ENCODE measurements at regions not wholly inside any gene's neighbourhood (a gene's known extent, or its start where the extent isn't known, plus 50 kb on each side); places are given as distances from the start of the nearest gene placed in this dataset.

GRCh38 chr22:27531782-27532530 lies 269.6 kb downstream of the MN1 start:
- Mint-ChIP-seq H3K4me1 (no peaks in the 10 kb centered on the region), H3K27ac (peak overlapping the region in 1 of 7 donors; percentile 49), H3K27me3 (peaks cover 0 to 3% of the 10 kb centered on the region in 2 donors), H3K9me3 (peaks cover 0 to 3% (median 0%) of the 10 kb centered on the region in 8 donors), H3K4me3 (no peak overlapping the region), H3K36me3 (no peaks in the 10 kb centered on the region)
- no peaks in the 10 kb centered on the region for H3K27me3 ChIP-seq (ENCODE audit: insufficient read depth, low read length)
- no peak overlapping the region for H3K4me3 ChIP-seq (ENCODE audit: low read length in 2 of 2)
- no peak overlapping the region for H3K27ac ChIP-seq (ENCODE audit: low read depth, low read length)
- POLR2A ChIA-PET (ENCODE audit: partially characterized antibody): no interaction called here
- intact Hi-C loops (cut with micrococcal nuclease): no loop called here
- CTCF ChIA-PET (ENCODE audit: partially characterized antibody): interaction anchor here (0.6 kb wide), 1 partner anchor 860 kb away, joined by 3 read pairs; no protein-coding TSS in a partner anchor
- DNase-seq: no peak
- no peaks in the 10 kb centered on the region for H3K4me1 ChIP-seq (ENCODE audit: insufficient read depth, low read length)
- H3K36me3 ChIP-seq (ENCODE audit: insufficient read depth, low read length): no peaks in the 10 kb centered on the region
- no peaks in the 10 kb centered on the region for H3K9me3 ChIP-seq (ENCODE audit: control insufficient read depth in 1 of 2, low read length in 2 of 2)

GRCh38 chr22:27533105-27533745 lies 268.3 kb downstream of the MN1 start:
- Histone ChIP-seq H3K4me1 (ENCODE audit: insufficient read depth, low read length) (no peaks in the 10 kb centered on the region), H3K27me3 (ENCODE audit: insufficient read depth, low read length) (no peaks in the 10 kb centered on the region), H3K4me3 (ENCODE audit: low read length in 2 of 2) (no peak overlapping the region), H3K9me3 (ENCODE audit: control insufficient read depth in 1 of 2, low read length in 2 of 2) (no peaks in the 10 kb centered on the region), H3K27ac (ENCODE audit: low read depth, low read length) (no peak overlapping the region), H3K36me3 (ENCODE audit: insufficient read depth, low read length) (no peaks in the 10 kb centered on the region)
- no peak for DNase-seq
- Mint-ChIP-seq H3K4me3 (no peak overlapping the region), H3K27me3 (peaks cover 0 to 3% of the 10 kb centered on the region in 2 donors), H3K36me3 (no peaks in the 10 kb centered on the region), H3K9me3 (peaks cover 0 to 3% (median 0%) of the 10 kb centered on the region in 8 donors), H3K4me1 (no peaks in the 10 kb centered on the region), H3K27ac (no peak overlapping the region)
- POLR2A ChIA-PET (ENCODE audit: partially characterized antibody): no interaction called here
- CTCF ChIA-PET (ENCODE audit: partially characterized antibody): no interaction called here
- intact Hi-C loops (cut with micrococcal nuclease): no loop called here

GRCh38 chr22:27534720-27535125 lies 266.8 kb downstream of the MN1 start:
- POLR2A ChIA-PET (ENCODE audit: partially characterized antibody): no interaction called here
- intact Hi-C loops (cut with micrococcal nuclease): no loop called here
- Mint-ChIP-seq H3K27ac (no peak overlapping the region), H3K27me3 (peaks cover 0 to 3% of the 10 kb centered on the region in 2 donors), H3K9me3 (peaks cover 0 to 3% (median 0%) of the 10 kb centered on the region in 8 donors), H3K4me1 (no peaks in the 10 kb centered on the region), H3K4me3 (no peak overlapping the region), H3K36me3 (no peaks in the 10 kb centered on the region)
- no peaks in the 10 kb centered on the region for H3K36me3 ChIP-seq (ENCODE audit: insufficient read depth, low read length)
- H3K27me3 ChIP-seq (ENCODE audit: insufficient read depth, low read length): no peaks in the 10 kb centered on the region
- CTCF ChIA-PET (ENCODE audit: partially characterized antibody): interaction anchor here (0.7 kb wide), 1 partner anchor 15 kb away, joined by 3 read pairs; no protein-coding TSS in a partner anchor
- no peak for DNase-seq
- H3K9me3 ChIP-seq (ENCODE audit: control insufficient read depth in 1 of 2, low read length in 2 of 2): no peaks in the 10 kb centered on the region
- H3K4me3 ChIP-seq (ENCODE audit: low read length in 2 of 2): no peak overlapping the region
- no peak overlapping the region for H3K27ac ChIP-seq (ENCODE audit: low read depth, low read length)
- no peaks in the 10 kb centered on the region for H3K4me1 ChIP-seq (ENCODE audit: insufficient read depth, low read length)

GRCh38 chr22:27535452-27535851 lies 266.1 kb downstream of the MN1 start:
- Histone ChIP-seq H3K27me3 (ENCODE audit: insufficient read depth, low read length) (no peaks in the 10 kb centered on the region), H3K9me3 (ENCODE audit: control insufficient read depth in 1 of 2, low read length in 2 of 2) (no peaks in the 10 kb centered on the region), H3K36me3 (ENCODE audit: insufficient read depth, low read length) (no peaks in the 10 kb centered on the region), H3K4me3 (ENCODE audit: low read length in 2 of 2) (no peak overlapping the region), H3K4me1 (ENCODE audit: insufficient read depth, low read length) (no peaks in the 10 kb centered on the region), H3K27ac (ENCODE audit: low read depth, low read length) (no peak overlapping the region)
- Mint-ChIP-seq H3K27ac (no peak overlapping the region), H3K27me3 (peaks cover 0 to 3% of the 10 kb centered on the region in 2 donors), H3K9me3 (peaks cover 0 to 3% (median 0%) of the 10 kb centered on the region in 8 donors), H3K4me1 (no peaks in the 10 kb centered on the region), H3K36me3 (no peaks in the 10 kb centered on the region), H3K4me3 (no peak overlapping the region)
- ChIA-PET CTCF (ENCODE audit: partially characterized antibody) (interaction anchor here (0.7 kb wide), 1 partner anchor 16 kb away, joined by 3 read pairs; no protein-coding TSS in a partner anchor), POLR2A (ENCODE audit: partially characterized antibody) (no interaction called here)
- intact Hi-C loops (cut with micrococcal nuclease): no loop called here
- no peak for DNase-seq

- peaks cover 0 to 3% of the 10 kb centered on the region in 2 donors for H3K27me3 Mint-ChIP-seq
- no peaks in the 10 kb centered on the region for H3K9me3 ChIP-seq (ENCODE audit: control insufficient read depth in 1 of 2, low read length in 2 of 2)
- ChIA-PET CTCF (ENCODE audit: partially characterized antibody) (no interaction called here), POLR2A (ENCODE audit: partially characterized antibody) (no interaction called here)
- no peaks in the 10 kb centered on the region for H3K27me3 ChIP-seq (ENCODE audit: insufficient read depth, low read length)
- H3K4me3 Mint-ChIP-seq: no peak overlapping the region
- no peak overlapping the region for H3K27ac ChIP-seq (ENCODE audit: low read depth, low read length)
- H3K36me3 ChIP-seq (ENCODE audit: insufficient read depth, low read length): no peaks in the 10 kb centered on the region
- no peak overlapping the region for H3K4me3 ChIP-seq (ENCODE audit: low read length in 2 of 2)
- no peaks in the 10 kb centered on the region for H3K36me3 Mint-ChIP-seq
- intact Hi-C loops (cut with micrococcal nuclease): no loop called here
- no peaks in the 10 kb centered on the region for H3K4me1 Mint-ChIP-seq
- H3K9me3 Mint-ChIP-seq: peaks cover 0 to 2% (median 0%) of the 10 kb centered on the region in 8 donors
- no peaks in the 10 kb centered on the region for H3K4me1 ChIP-seq (ENCODE audit: insufficient read depth, low read length)
- DNase-seq: no peak
- no peak overlapping the region for H3K27ac Mint-ChIP-seq
Observed at GRCh38 chr22:27537501-27537900, 264.1 kb downstream of the MN1 start.

GRCh38 chr22:27538666-27539065 lies 262.9 kb downstream of the MN1 start:
- H3K4me1 ChIP-seq (ENCODE audit: insufficient read depth, low read length): no peaks in the 10 kb centered on the region
- H3K9me3 ChIP-seq (ENCODE audit: control insufficient read depth in 1 of 2, low read length in 2 of 2): no peaks in the 10 kb centered on the region
- H3K4me3 ChIP-seq (ENCODE audit: low read length in 2 of 2): no peak overlapping the region
- H3K4me3 Mint-ChIP-seq: no peak overlapping the region
- no peak overlapping the region for H3K27ac ChIP-seq (ENCODE audit: low read depth, low read length)
- DNase-seq: no peak
- H3K36me3 ChIP-seq (ENCODE audit: insufficient read depth, low read length): no peaks in the 10 kb centered on the region
- intact Hi-C loops (cut with micrococcal nuclease): no loop called here
- H3K27me3 Mint-ChIP-seq: no peaks in the 10 kb centered on the region
- H3K27ac Mint-ChIP-seq: peak overlapping the region in 1 of 7 donors; percentile 29
- no peaks in the 10 kb centered on the region for H3K36me3 Mint-ChIP-seq
- H3K27me3 ChIP-seq (ENCODE audit: insufficient read depth, low read length): no peaks in the 10 kb centered on the region
- peaks cover 0 to 2% (median 0%) of the 10 kb centered on the region in 8 donors for H3K9me3 Mint-ChIP-seq
- CTCF ChIA-PET (ENCODE audit: partially characterized antibody): no interaction called here
- POLR2A ChIA-PET (ENCODE audit: partially characterized antibody): no interaction called here
- no peaks in the 10 kb centered on the region for H3K4me1 Mint-ChIP-seq

- Histone ChIP-seq H3K27ac (ENCODE audit: low read depth, low read length) (no peak overlapping the region), H3K9me3 (ENCODE audit: control insufficient read depth in 1 of 2, low read length in 2 of 2) (no peaks in the 10 kb centered on the region), H3K4me3 (ENCODE audit: low read length in 2 of 2) (no peak overlapping the region), H3K27me3 (ENCODE audit: insufficient read depth, low read length) (no peaks in the 10 kb centered on the region), H3K36me3 (ENCODE audit: insufficient read depth, low read length) (no peaks in the 10 kb centered on the region), H3K4me1 (ENCODE audit: insufficient read depth, low read length) (no peaks in the 10 kb centered on the region)
- H3K4me3 Mint-ChIP-seq: no peak overlapping the region
- POLR2A ChIA-PET (ENCODE audit: partially characterized antibody): no interaction called here
- CTCF ChIA-PET (ENCODE audit: partially characterized antibody): no interaction called here
- no peaks in the 10 kb centered on the region for H3K36me3 Mint-ChIP-seq
- H3K27me3 Mint-ChIP-seq: peaks cover 0 to 2% of the 10 kb centered on the region in 2 donors
- H3K27ac Mint-ChIP-seq: no peak overlapping the region
- H3K9me3 Mint-ChIP-seq: peaks cover 0 to 2% (median 0%) of the 10 kb centered on the region in 8 donors
- no peak for DNase-seq
- intact Hi-C loops (cut with micrococcal nuclease): no loop called here
- H3K4me1 Mint-ChIP-seq: no peaks in the 10 kb centered on the region
Observed at GRCh38 chr22:27540247-27540646, 261.3 kb downstream of the MN1 start.

Data from CD4-positive, alpha-beta memory T cell (primary cell).